Effector memory CD4-positive, alpha-beta T cell (primary cell): ENCODE measurements at regions not wholly inside any gene's neighbourhood (a gene's known extent, or its start where the extent isn't known, plus 50 kb on each side); places are given as distances from the start of the nearest gene placed in this dataset.

Source experiments
- DNase-seq, 3 donors: peaks; one replicate each; pipeline ENCODE4 v3.0.0-alpha.2; 2020
- H3K27ac ChIP-seq: 2 replicates; pipeline ENCODE4 v1.7.0; 2013; ENCODE audit warnings: mild to moderate bottlenecking, low read length, moderate library complexity; ENCODE audit not compliant: insufficient read depth, poor library complexity, severe bottlenecking
- H3K27me3 ChIP-seq: replicated peaks from 2 replicates; pipeline ENCODE4 v1.7.0; 2013; ENCODE audit warnings: mild to moderate bottlenecking, low read length; ENCODE audit not compliant: insufficient read depth, control insufficient read depth, poor library complexity, severe bottlenecking
- H3K36me3 ChIP-seq: 2 replicates; pipeline ENCODE4 v1.7.0; 2013; ENCODE audit warnings: mild to moderate bottlenecking, low read length, moderate library complexity; ENCODE audit not compliant: control insufficient read depth, insufficient read depth
- H3K4me1 ChIP-seq: 2 replicates; pipeline ENCODE4 v1.7.0; 2013; ENCODE audit warnings: low read length, mild to moderate bottlenecking; ENCODE audit not compliant: control insufficient read depth, insufficient read depth, poor library complexity, severe bottlenecking
- H3K4me3 ChIP-seq: 2 replicates; pipeline ENCODE4 v1.7.0; 2013; ENCODE audit warnings: low read length, low read depth, mild to moderate bottlenecking; ENCODE audit not compliant: insufficient read depth, poor library complexity, severe bottlenecking
- H3K9me3 ChIP-seq: 2 replicates; pipeline ENCODE4 v1.7.0; 2013; ENCODE audit warnings: mild to moderate bottlenecking, low read length, moderate library complexity; ENCODE audit not compliant: control insufficient read depth

- Histone ChIP-seq H3K9me3 (no peaks in the 10 kb centered on the region), H3K27ac (no peak overlapping the region), H3K36me3 (no peaks in the 10 kb centered on the region), H3K4me3 (no peak overlapping the region), H3K4me1 (peaks cover 9% of the 10 kb centered on the region), H3K27me3 (no peaks in the 10 kb centered on the region)
- no peak for DNase-seq
Measured at GRCh38 chr3:46146548-46146947, 61.6 kb downstream of the CCR1 start.

- no peak for DNase-seq
- no peaks in the 10 kb centered on the region for H3K9me3 ChIP-seq
- H3K36me3 ChIP-seq = no peaks in the 10 kb centered on the region
- no peak overlapping the region for H3K4me3 ChIP-seq
- no peak overlapping the region for H3K27ac ChIP-seq
- H3K27me3 ChIP-seq = no peaks in the 10 kb centered on the region
- H3K4me1 ChIP-seq = peaks cover 9% of the 10 kb centered on the region
Measured at GRCh38 chr3:46146021-46146420, 62.1 kb downstream of the CCR1 start.

GRCh38 chr3:46145147-46145546, 63.0 kb downstream of the CCR1 start:
- DNase-seq = no peak
- H3K4me1 ChIP-seq = peaks cover 9% of the 10 kb centered on the region
- H3K27ac ChIP-seq = no peak overlapping the region
- no peak overlapping the region for H3K4me3 ChIP-seq
- H3K27me3 ChIP-seq = no peaks in the 10 kb centered on the region
- no peaks in the 10 kb centered on the region for H3K9me3 ChIP-seq
- no peaks in the 10 kb centered on the region for H3K36me3 ChIP-seq

- Histone ChIP-seq H3K27me3 (no peaks in the 10 kb centered on the region), H3K9me3 (no peaks in the 10 kb centered on the region), H3K36me3 (no peaks in the 10 kb centered on the region), H3K4me3 (no peak overlapping the region), H3K27ac (no peak overlapping the region), H3K4me1 (peaks cover 9% of the 10 kb centered on the region)
- DNase-seq = no peak
Measured at GRCh38 chr3:46143951-46144473, 64.1 kb downstream of the CCR1 start.

GRCh38 chr3:46141813-46142212, 66.3 kb downstream of the CCR1 start:
- H3K9me3 ChIP-seq = no peaks in the 10 kb centered on the region
- no peak for DNase-seq
- H3K36me3 ChIP-seq = no peaks in the 10 kb centered on the region
- H3K4me1 ChIP-seq = peaks cover 7% of the 10 kb centered on the region
- no peak overlapping the region for H3K27ac ChIP-seq
- no peaks in the 10 kb centered on the region for H3K27me3 ChIP-seq
- H3K4me3 ChIP-seq = no peak overlapping the region

GRCh38 chr3:46138581-46138980, 69.5 kb downstream of the CCR1 start:
- Histone ChIP-seq H3K9me3 (no peaks in the 10 kb centered on the region), H3K27ac (no peak overlapping the region), H3K36me3 (no peaks in the 10 kb centered on the region), H3K4me1 (no peaks in the 10 kb centered on the region), H3K4me3 (no peak overlapping the region), H3K27me3 (no peaks in the 10 kb centered on the region)
- DNase-seq = no peak

- H3K4me3 ChIP-seq = no peak overlapping the region
- no peaks in the 10 kb centered on the region for H3K36me3 ChIP-seq
- no peaks in the 10 kb centered on the region for H3K27me3 ChIP-seq
- H3K9me3 ChIP-seq = no peaks in the 10 kb centered on the region
- H3K27ac ChIP-seq = no peak overlapping the region
- H3K4me1 ChIP-seq = no peaks in the 10 kb centered on the region
- no peak for DNase-seq
Measured at GRCh38 chr3:46135475-46135874, 72.6 kb downstream of the CCR1 start.

- no peaks in the 10 kb centered on the region for H3K9me3 ChIP-seq
- DNase-seq = no peak
- no peaks in the 10 kb centered on the region for H3K36me3 ChIP-seq
- no peak overlapping the region for H3K4me3 ChIP-seq
- H3K4me1 ChIP-seq = peaks cover 11% of the 10 kb centered on the region
- no peak overlapping the region for H3K27ac ChIP-seq
- no peaks in the 10 kb centered on the region for H3K27me3 ChIP-seq
Measured at GRCh38 chr3:46133285-46133684, 74.8 kb downstream of the CCR1 start.

- H3K27me3 ChIP-seq = no peaks in the 10 kb centered on the region
- no peaks in the 10 kb centered on the region for H3K36me3 ChIP-seq
- peaks cover 11% of the 10 kb centered on the region for H3K4me1 ChIP-seq
- H3K27ac ChIP-seq = no peak overlapping the region
- H3K9me3 ChIP-seq = no peaks in the 10 kb centered on the region
- H3K4me3 ChIP-seq = no peak overlapping the region
- no peak for DNase-seq
Measured at GRCh38 chr3:46132565-46132964, 75.5 kb downstream of the CCR1 start.

GRCh38 chr3:46131884-46132450, 76.1 kb downstream of the CCR1 start:
- Histone ChIP-seq H3K27ac (no peak overlapping the region), H3K4me1 (peaks cover 11% of the 10 kb centered on the region)

More at GRCh38 chr3:46131884-46132450, 76.1 kb downstream of the CCR1 start:
- no peak for DNase-seq
- H3K9me3 ChIP-seq = no peaks in the 10 kb centered on the region
- H3K36me3 ChIP-seq = no peaks in the 10 kb centered on the region
- no peaks in the 10 kb centered on the region for H3K27me3 ChIP-seq
- H3K4me3 ChIP-seq = no peak overlapping the region
